ENCODE measurements at regions not wholly inside any gene's neighbourhood (a gene's known extent, or its start where the extent isn't known, plus 50 kb on each side); places are given as distances from the start of the nearest gene placed in this dataset.

DNA sequence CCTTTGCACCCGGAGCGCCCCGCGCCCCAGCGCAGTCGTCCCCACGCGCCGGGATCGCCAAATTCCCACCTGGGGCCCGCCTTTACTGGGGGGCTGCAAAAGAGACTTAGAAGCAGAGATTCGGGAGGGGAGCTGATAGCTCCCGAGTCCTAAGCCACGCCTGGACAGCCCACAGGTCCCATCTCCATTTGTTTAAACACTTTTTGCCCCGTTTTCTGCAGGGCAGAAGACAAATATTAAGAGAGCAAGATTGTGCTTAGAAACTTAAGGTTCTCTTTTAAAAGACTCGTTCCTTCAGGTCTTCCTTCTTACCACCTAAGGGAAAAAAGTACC is 299.1 kb upstream of the NFE2L3 start (continued):
- TF ChIP-seq SIN3A (IDR thresholded peaks at IDR 0.05; ENCODE audit: low read depth): no peak
- TF ChIP-seq, protein P1, sequence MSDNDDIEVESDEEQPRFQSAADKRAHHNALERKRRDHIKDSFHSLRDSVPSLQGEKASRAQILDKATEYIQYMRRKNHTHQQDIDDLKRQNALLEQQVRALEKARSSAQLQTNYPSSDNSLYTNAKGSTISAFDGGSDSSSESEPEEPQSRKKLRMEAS (IDR thresholded peaks at IDR 0.05): no peak
- TF ChIP-seq EZH2 (IDR thresholded peaks at IDR 0.05): no peak
- TF ChIP-seq EZH2phosphoT487 (IDR thresholded peaks at IDR 0.05; ENCODE audit: borderline replicate concordance): no peak

- Histone ChIP-seq H3K9ac (ENCODE audit: low read length) (no peak overlapping the region), H4K20me1 (ENCODE audit: insufficient read depth) (no peaks in the 10 kb centered on the region), H3K9me2 (ENCODE audit: insufficient read depth) (no peaks in the 10 kb centered on the region), H3K4me2 (ENCODE audit: low read length) (no peak overlapping the region), H3K36me3 (ENCODE audit: control insufficient read depth in 1 of 2, insufficient read depth in 2 of 2, low read length in 2 of 2) (no peaks in the 10 kb centered on the region), H2AFZ (ENCODE audit: low read depth, low read length, poor library complexity, severe bottlenecking) (no peak overlapping the region), H3K4me3 (replicated peaks in 1 of 2; ENCODE audit: low read depth in 1 of 2, low read length in 2 of 2) (no peak overlapping the region), H3K27ac (ENCODE audit: low read depth, low read length) (no peak overlapping the region), H3K27me3 (ENCODE audit: insufficient read depth, low read length) (peaks cover 14% of the 10 kb centered on the region; the same call in 1 of the 2 replicates), H3K9me3 (ENCODE audit: control insufficient read depth in 1 of 2, insufficient read depth in 1 of 2, low read depth in 1 of 2, low read length in 2 of 2) (no peaks in the 10 kb centered on the region), H3K4me1 (ENCODE audit: control insufficient read depth in 1 of 2, insufficient read depth in 2 of 2, low read length in 2 of 2) (peaks cover 3 to 25% of the 10 kb centered on the region in 2 experiments; a peak in 3 of 4 replicates), H3K79me2 (ENCODE audit: insufficient read depth, low read length) (no peaks in the 10 kb centered on the region)
- ATAC-seq: no peak
- POLR2A ChIA-PET: no interaction called here
- DNase-seq (ENCODE audit: low read depth, low spot score): no peak
- RAD21 ChIA-PET (ENCODE audit: low non-redundant PET in 1 of 2, low total read pairs in 2 of 2, uncharacterized antibody in 2 of 2, unreplicated experiment in 2 of 2): no interaction called here
- TF ChIP-seq EZH2phosphoT487 (IDR thresholded peaks at IDR 0.05; ENCODE audit: borderline replicate concordance) (no peak), ZFX (IDR thresholded peaks at IDR 0.05) (no peak)
- TF ChIP-seq, protein P1 (IDR thresholded peaks at IDR 0.05): no peak
- intact Hi-C loops (cut with micrococcal nuclease): no loop called here
- BruUV-seq (replicated peaks): no TSS peak
- CTCF ChIA-PET: interaction anchor here (2.2 kb wide), 1 partner anchor 462 kb away, joined by 16 read pairs; no protein-coding TSS in a partner anchor
Measured at GRCh38 chr7:25853314-25853713, 298.7 kb upstream of the NFE2L3 start.

GRCh38 chr7:25854059-25854458 is 297.9 kb upstream of the NFE2L3 start:
- Histone ChIP-seq H3K9ac (ENCODE audit: low read length) (no peak overlapping the region), H3K4me3 (replicated peaks in 1 of 2; ENCODE audit: low read depth in 1 of 2, low read length in 2 of 2) (no peak overlapping the region), H3K4me1 (ENCODE audit: control insufficient read depth in 1 of 2, insufficient read depth in 2 of 2, low read length in 2 of 2) (peaks cover 3 to 25% of the 10 kb centered on the region in 2 experiments; a peak in 3 of 4 replicates), H3K27ac (ENCODE audit: low read depth, low read length) (no peak overlapping the region), H3K27me3 (ENCODE audit: insufficient read depth, low read length) (peaks cover 14% of the 10 kb centered on the region; the same call in 1 of the 2 replicates), H3K36me3 (ENCODE audit: control insufficient read depth in 1 of 2, insufficient read depth in 2 of 2, low read length in 2 of 2) (no peaks in the 10 kb centered on the region), H3K4me2 (ENCODE audit: low read length) (peak overlapping the region; percentile 61), H2AFZ (ENCODE audit: low read depth, low read length, poor library complexity, severe bottlenecking) (peak overlapping the region; percentile 85), H3K9me3 (ENCODE audit: control insufficient read depth in 1 of 2, insufficient read depth in 1 of 2, low read depth in 1 of 2, low read length in 2 of 2) (no peaks in the 10 kb centered on the region), H3K9me2 (ENCODE audit: insufficient read depth) (no peaks in the 10 kb centered on the region), H4K20me1 (ENCODE audit: insufficient read depth) (no peaks in the 10 kb centered on the region), H3K79me2 (ENCODE audit: insufficient read depth, low read length) (no peaks in the 10 kb centered on the region)
- DNase-seq (ENCODE audit: low read depth, low spot score) (no peak), ATAC-seq (no peak)
- BruUV-seq (replicated peaks): no TSS peak
- ChIA-PET POLR2A (no interaction called here), RAD21 (ENCODE audit: low non-redundant PET in 1 of 2, low total read pairs in 2 of 2, uncharacterized antibody in 2 of 2, unreplicated experiment in 2 of 2) (no interaction called here), CTCF (interaction anchor here (1.0 to 1.6 kb wide), 8 partner anchors 11 to 596 kb away, joined by 3 to 9 read pairs (median 4); partner anchors contain the start of gene NFE2L3)
- intact Hi-C loops (cut with micrococcal nuclease): loop anchor here (1.0 kb wide), 2 partner anchors 134 to 595 kb away; no protein-coding TSS in a partner anchor
- TF ChIP-seq, protein P2, sequence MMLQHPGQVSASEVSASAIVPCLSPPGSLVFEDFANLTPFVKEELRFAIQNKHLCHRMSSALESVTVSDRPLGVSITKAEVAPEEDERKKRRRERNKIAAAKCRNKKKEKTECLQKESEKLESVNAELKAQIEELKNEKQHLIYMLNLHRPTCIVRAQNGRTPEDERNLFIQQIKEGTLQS (IDR thresholded peaks at IDR 0.05): no peak
- TF ChIP-seq, protein P1 (IDR thresholded peaks at IDR 0.05): no peak
- TF ChIP-seq ELF1 (IDR thresholded peaks at IDR 0.05; ENCODE audit: borderline replicate concordance, low read depth) (no peak), SRF (IDR thresholded peaks at IDR 0.05; ENCODE audit: low read depth) (no peak), SIN3A (IDR thresholded peaks at IDR 0.05; ENCODE audit: low read depth) (no peak), POLR2A (IDR thresholded peaks at IDR 0.05; ENCODE audit: borderline replicate concordance, extremely low read depth, insufficient read depth, insufficient read length) (no peak), FOSL1 (IDR thresholded peaks at IDR 0.05; ENCODE audit: low read depth) (no peak), YY1 (IDR thresholded peaks at IDR 0.05; ENCODE audit: extremely low read depth, insufficient replicate concordance, low read depth, low read length) (no peak), ZNF274 (IDR thresholded peaks at IDR 0.05; ENCODE audit: low read depth, low read length) (no peak), EZH2phosphoT487 (IDR thresholded peaks at IDR 0.05; ENCODE audit: borderline replicate concordance) (no peak)
- TF ChIP-seq, protein P3, sequence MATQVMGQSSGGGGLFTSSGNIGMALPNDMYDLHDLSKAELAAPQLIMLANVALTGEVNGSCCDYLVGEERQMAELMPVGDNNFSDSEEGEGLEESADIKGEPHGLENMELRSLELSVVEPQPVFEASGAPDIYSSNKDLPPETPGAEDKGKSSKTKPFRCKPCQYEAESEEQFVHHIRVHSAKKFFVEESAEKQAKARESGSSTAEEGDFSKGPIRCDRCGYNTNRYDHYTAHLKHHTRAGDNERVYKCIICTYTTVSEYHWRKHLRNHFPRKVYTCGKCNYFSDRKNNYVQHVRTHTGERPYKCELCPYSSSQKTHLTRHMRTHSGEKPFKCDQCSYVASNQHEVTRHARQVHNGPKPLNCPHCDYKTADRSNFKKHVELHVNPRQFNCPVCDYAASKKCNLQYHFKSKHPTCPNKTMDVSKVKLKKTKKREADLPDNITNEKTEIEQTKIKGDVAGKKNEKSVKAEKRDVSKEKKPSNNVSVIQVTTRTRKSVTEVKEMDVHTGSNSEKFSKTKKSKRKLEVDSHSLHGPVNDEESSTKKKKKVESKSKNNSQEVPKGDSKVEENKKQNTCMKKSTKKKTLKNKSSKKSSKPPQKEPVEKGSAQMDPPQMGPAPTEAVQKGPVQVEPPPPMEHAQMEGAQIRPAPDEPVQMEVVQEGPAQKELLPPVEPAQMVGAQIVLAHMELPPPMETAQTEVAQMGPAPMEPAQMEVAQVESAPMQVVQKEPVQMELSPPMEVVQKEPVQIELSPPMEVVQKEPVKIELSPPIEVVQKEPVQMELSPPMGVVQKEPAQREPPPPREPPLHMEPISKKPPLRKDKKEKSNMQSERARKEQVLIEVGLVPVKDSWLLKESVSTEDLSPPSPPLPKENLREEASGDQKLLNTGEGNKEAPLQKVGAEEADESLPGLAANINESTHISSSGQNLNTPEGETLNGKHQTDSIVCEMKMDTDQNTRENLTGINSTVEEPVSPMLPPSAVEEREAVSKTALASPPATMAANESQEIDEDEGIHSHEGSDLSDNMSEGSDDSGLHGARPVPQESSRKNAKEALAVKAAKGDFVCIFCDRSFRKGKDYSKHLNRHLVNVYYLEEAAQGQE (IDR thresholded peaks at IDR 0.05; ENCODE audit: low read depth): no peak

All from HCT116 (cell line).